Stimulated activated CD4-positive, alpha-beta T cell treated with anti-CD3 and anti-CD28 coated beads, Interleukin-1b, Interleukin-23, amount 100 ng/mL, for 1 hour (primary cell): ENCODE measurements at regions not wholly inside any gene's neighbourhood (a gene's known extent, or its start where the extent isn't known, plus 50 kb on each side); places are given as distances from the start of the nearest gene placed in this dataset.
"Not testable (repeated sequence)": the region's sequence is repeated elsewhere in the genome, so short reads cannot be mapped to it uniquely, and the experiment has no call there.

Source experiments
- DNase-seq, 2 donors: peaks; one replicate each; pipeline ENCODE4 v3.0.0-alpha.2; 2020; ENCODE audit warnings: low read depth in 2 of 2

GRCh38 chr4:177494791-177495190 is 52.6 kb upstream of the AGA start:
- no peak for DNase-seq

- not testable (repeated sequence) for DNase-seq
Observed at GRCh38 chr4:177495626-177496025, 53.4 kb upstream of the AGA start.

GRCh38 chr4:177499537-177499936 is 57.3 kb upstream of the AGA start:
- DNase-seq: no peak

GRCh38 chr4:177505171-177505615 is 63.0 kb upstream of the AGA start:
- no peak for DNase-seq

GRCh38 chr4:177508662-177509061 is 66.4 kb upstream of the AGA start:
- no peak for DNase-seq

GRCh38 chr4:177509226-177509745 is 67.0 kb upstream of the AGA start:
- no peak for DNase-seq

- DNase-seq: no peak
Observed at GRCh38 chr4:177511611-177512010, 69.4 kb upstream of the AGA start.

GRCh38 chr4:177512646-177513045 is 70.4 kb upstream of the AGA start:
- DNase-seq: no peak

- no peak for DNase-seq
Observed at GRCh38 chr4:177517862-177518261, 75.6 kb upstream of the AGA start.

GRCh38 chr4:177519481-177520260 is 77.4 kb upstream of the AGA start:
- DNase-seq: no peak

GRCh38 chr4:177528620-177529019 is 86.4 kb upstream of the AGA start:
- no peak for DNase-seq

GRCh38 chr4:177530561-177530960 is 88.3 kb upstream of the AGA start:
- no peak for DNase-seq

- DNase-seq: no peak
Observed at GRCh38 chr4:177532358-177532757, 90.1 kb upstream of the AGA start.

GRCh38 chr4:177534841-177535240 is 92.6 kb upstream of the AGA start:
- not testable (repeated sequence) for DNase-seq

- no peak for DNase-seq
Observed at GRCh38 chr4:177546745-177547144, 104.5 kb upstream of the AGA start.

- no peak for DNase-seq
Observed at GRCh38 chr4:177547985-177548384, 105.7 kb upstream of the AGA start.

- no peak for DNase-seq
Observed at GRCh38 chr4:177555007-177555574, 112.9 kb upstream of the AGA start.

GRCh38 chr4:177557416-177557815 is 115.2 kb upstream of the AGA start:
- no peak for DNase-seq

GRCh38 chr4:177558995-177559394 is 116.8 kb upstream of the AGA start:
- no peak for DNase-seq

- no peak for DNase-seq
Observed at GRCh38 chr4:177562163-177562562, 119.9 kb upstream of the AGA start.

- DNase-seq: no peak
Observed at GRCh38 chr4:177562859-177563258, 120.6 kb upstream of the AGA start.

- DNase-seq: no peak
Observed at GRCh38 chr4:177566691-177567090, 124.5 kb upstream of the AGA start.

- no peak for DNase-seq
Observed at GRCh38 chr4:177568931-177569330, 126.7 kb upstream of the AGA start.
